A549 (cell line): ENCODE measurements at regions not wholly inside any gene's neighbourhood (a gene's known extent, or its start where the extent isn't known, plus 50 kb on each side); places are given as distances from the start of the nearest gene placed in this dataset.

ENCODE experiments used
- ATAC-seq, 2 experiments: fragments of 200-7000 bp in 1 of 2; fragments of >200 bp in 1 of 2; cut with Nextera tagmentation in 1 of 2; cut with Tn5 transposase in 1 of 2; 3 replicates each; pipeline versions ENCODE4 v1.8.0 to v1.9.1; 2018 to 2020; ENCODE audit warnings: mild to moderate bottlenecking in 1 of 2, moderate library complexity in 1 of 2
- CTCF ChIA-PET: fragments of 300-600 bp; sonication (Branson Sonifier 250); formaldehyde crosslinking; extraction: SDS; loops from one replicate; lab custom pipeline; 2021; ENCODE audit warnings: antibody characterized with exemption, inconsistent platforms; lab: Yijun Ruan, JAX
- POLR2A ChIA-PET: fragments of 350-600 bp; formaldehyde crosslinking; extraction: SDS; loops from one replicate; lab custom pipeline; 2021; ENCODE audit warnings: antibody characterized with exemption, inconsistent platforms; lab: Yijun Ruan, JAX
- DNase-seq, 2 experiments: peaks; one replicate each; pipeline versions ENCODE4 v3.0.0 to v3.0.0-alpha.2; 2011 to 2016; ENCODE audit warnings: low read depth in 1 of 2, low spot score in 1 of 2
- FAIRE-seq: peaks from 2 replicates; lab custom pipeline; 2011; peaks lifted over from hg19 to GRCh38; lab: Jason Lieb, UNC
- H3K27ac ChIP-seq, 2 experiments: fragments of >200 bp; sonication (Bioruptor Twin); formaldehyde crosslinking; 3 replicates each; pipeline ENCODE4 v1.5.1; 2016 to 2017
- H3K4me1 ChIP-seq: fragments of >200 bp; sonication (Bioruptor Twin); formaldehyde crosslinking; 3 replicates; pipeline ENCODE4 v1.6.1; 2016
- H3K4me2 ChIP-seq: fragments of >200 bp; sonication (Bioruptor Twin); formaldehyde crosslinking; 3 replicates; pipeline ENCODE4 v1.6.1; 2016
- H3K4me3 ChIP-seq: fragments of >200 bp; sonication (Bioruptor Twin); formaldehyde crosslinking; 3 replicates; pipeline ENCODE4 v1.5.1; 2016
- H3K9me3 ChIP-seq: fragments of >200 bp; sonication (Bioruptor Twin); formaldehyde crosslinking; 3 replicates; pipeline ENCODE4 v1.6.1; 2016
- ATOH8 ChIP-seq: fragments of 250-450 bp; sonication (Bioruptor Pico); IDR thresholded peaks from 2 replicates; pipeline ENCODE4 v1.5.0; 2020; ENCODE audit warnings: low read depth, mild to moderate bottlenecking, moderate library complexity
- BCL3 ChIP-seq: fragments of >200 bp; sonication (Bioruptor Twin); formaldehyde crosslinking; IDR thresholded peaks from 3 replicates; pipeline ENCODE4 v1.6.1; 2016
- E2F6 ChIP-seq: IDR thresholded peaks from 2 replicates; pipeline ENCODE4 v1.6.1; 2012; ENCODE audit warnings: low read depth, borderline replicate concordance
- ELK1 ChIP-seq: fragments of 150-350 bp; IDR thresholded peaks from 2 replicates; pipeline ENCODE4 v1.6.1; 2014; ENCODE audit warnings: low read depth, mild to moderate bottlenecking, low read length
- EP300 ChIP-seq, 2 experiments: fragments of >200 bp; sonication (Bioruptor Twin); formaldehyde crosslinking; IDR thresholded peaks; 2 replicates in 1 of 2; 3 replicates in 1 of 2; pipeline ENCODE4 v1.6.1; 2016 to 2017
- FOSL2 ChIP-seq, 2 experiments: fragments of 450-650 bp in 1 of 2; fragments of >200 bp in 1 of 2; sonication (Bioruptor Twin) in 1 of 2; formaldehyde crosslinking; IDR thresholded peaks; 2 replicates each; pipeline versions ENCODE4 v1.5.0 to v1.6.1; 2016 to 2020; ENCODE audit warnings: mild to moderate bottlenecking in 1 of 2, moderate library complexity in 1 of 2
- HES2 ChIP-seq: fragments of >200 bp; sonication (Bioruptor Twin); formaldehyde crosslinking; IDR thresholded peaks from 2 replicates; pipeline ENCODE4 v1.6.1; 2016
- HOXB13 ChIP-seq: fragments of 250-450 bp; sonication (Bioruptor Pico); IDR thresholded peaks from 2 replicates; pipeline ENCODE4 v1.5.0; 2020; ENCODE audit warnings: low read depth, mild to moderate bottlenecking, moderate library complexity
- MAFK ChIP-seq: fragments of 450-650 bp; IDR thresholded peaks from 2 replicates; pipeline ENCODE4 v1.6.1; 2014; ENCODE audit not compliant: partially characterized antibody
- NR3C1 ChIP-seq: fragments of >200 bp; sonication (Bioruptor Twin); formaldehyde crosslinking; IDR thresholded peaks from 3 replicates; pipeline ENCODE4 v1.6.1; 2017
- POLR2AphosphoS2 ChIP-seq: conservative IDR thresholded peaks from 2 replicates; pipeline ENCODE4 v1.6.1; 2012; ENCODE audit warnings: low read length, improper control_type of control experiment, inconsistent platforms
- RAD21 ChIP-seq, 2 experiments: fragments of >200 bp in 1 of 2; sonication (Bioruptor Twin) in 1 of 2; formaldehyde crosslinking in 1 of 2; IDR thresholded peaks in 1 of 2; conservative IDR thresholded peaks in 1 of 2; 2 replicates in 1 of 2; 3 replicates in 1 of 2; pipeline ENCODE4 v1.6.1; 2012 to 2018; ENCODE audit warnings: inconsistent platforms in 1 of 2
- RFX5 ChIP-seq: fragments of 450-650 bp; IDR thresholded peaks from 2 replicates; pipeline ENCODE4 v1.7.1; 2014; ENCODE audit warnings: antibody characterized with exemption, mild to moderate bottlenecking, moderate library complexity
- SREBF2 ChIP-seq: fragments of 450-650 bp; IDR thresholded peaks from 2 replicates; pipeline ENCODE4 v1.6.1; 2014; ENCODE audit warnings: mild to moderate bottlenecking, moderate library complexity
- TFCP2L1 ChIP-seq: fragments of 250-450 bp; sonication (Bioruptor Pico); IDR thresholded peaks from 2 replicates; pipeline ENCODE4 v1.5.0; 2021; ENCODE audit warnings: mild to moderate bottlenecking
- TP53 ChIP-seq: fragments of 250-450 bp; sonication (Bioruptor Pico); IDR thresholded peaks from 2 replicates; pipeline ENCODE4 v1.5.0; 2021; ENCODE audit warnings: mild to moderate bottlenecking, moderate library complexity
- ZC3H11A ChIP-seq: fragments of 450-650 bp; IDR thresholded peaks from 2 replicates; pipeline ENCODE4 v1.6.1; 2014; ENCODE audit warnings: antibody characterized with exemption, mild to moderate bottlenecking
- ZFP36 ChIP-seq: fragments of 450-650 bp; IDR thresholded peaks from 2 replicates; pipeline ENCODE4 v1.6.1; 2014; ENCODE audit warnings: borderline replicate concordance; ENCODE audit not compliant: partially characterized antibody
- WGBS: methylation state at CpG from one replicate; pipeline ENCODE4 v1.1.6; 2017; ENCODE audit errors: missing lambda C conversion rate; 5-methylcytosine and 5-hydroxymethylcytosine counted together

- TF ChIP-seq RFX5 (no peak), NR3C1 (no peak)
- FAIRE-seq = no peak
- H3K9me3 ChIP-seq = no peaks in the 10 kb centered on the region
- no peak overlapping the region for H3K27ac ChIP-seq
- H3K4me1 ChIP-seq = no peaks in the 10 kb centered on the region
- ATAC-seq = no peak
- POLR2A ChIA-PET = no interaction called here
- no peak overlapping the region for H3K4me3 ChIP-seq
- no peak for DNase-seq
- no peak overlapping the region for H3K4me2 ChIP-seq
- CTCF ChIA-PET = no interaction called here
- 6% methylated on average over 2 of the region's 2 CpGs for WGBS
Observed at GRCh38 chr1:198397208-198397808, 143.2 kb downstream of the ATP6V1G3 start.

- CTCF ChIA-PET = interaction anchor here (1.0 to 1.1 kb wide), 3 partner anchors 12 to 227 kb away, joined by 3 to 4 read pairs (median 4); no protein-coding TSS in a partner anchor
- no peak for ATAC-seq
- Histone ChIP-seq H3K4me2 (no peak overlapping the region), H3K4me3 (no peak overlapping the region), H3K27ac (no peak overlapping the region), H3K4me1 (no peaks in the 10 kb centered on the region), H3K9me3 (no peaks in the 10 kb centered on the region)
- FAIRE-seq = no peak
- POLR2A ChIA-PET = no interaction called here
- no peak for DNase-seq
- no peak for TF ChIP-seq NR3C1
- TF ChIP-seq POLR2AphosphoS2 = no peak
- no peak for TF ChIP-seq ZC3H11A
- no peak for TF ChIP-seq ELK1
- no peak for TF ChIP-seq TFCP2L1
- TF ChIP-seq MAFK = no peak
- no peak for TF ChIP-seq FOSL2 (IDR thresholded peaks at IDR 0.05)
- TF ChIP-seq FOSL2 (CRISPR knock-in tag; IDR thresholded peaks at IDR 0.05) = no peak
- no peak for TF ChIP-seq SREBF2
- TF ChIP-seq EP300 (IDR thresholded peaks at IDR 0.05) = no peak
- no peak for TF ChIP-seq HOXB13 (CRISPR knock-in tag)
- no peak for TF ChIP-seq BCL3
- no peak for TF ChIP-seq RAD21 (conservative IDR thresholded peaks at IDR 0.05 in 1 of 2, IDR thresholded peaks at IDR 0.05 in 1 of 2)
- TF ChIP-seq HES2 = no peak
- no peak for TF ChIP-seq ATOH8
- no peak for TF ChIP-seq ZFP36
- no peak for TF ChIP-seq E2F6
- WGBS = 67% methylated on average over 10 of the region's 10 CpGs
Observed at GRCh38 chr1:198391393-198392020, 149.0 kb downstream of the ATP6V1G3 start.

GRCh38 chr1:198387587-198387986 is 152.9 kb downstream of the ATP6V1G3 start:
- ChIA-PET POLR2A (no interaction called here), CTCF (interaction anchor here (0.6 to 1.3 kb wide), 2 partner anchors 651 to 773 kb away, joined by 3 to 4 read pairs; no protein-coding TSS in a partner anchor)
- DNase-seq (no peak), FAIRE-seq (no peak), ATAC-seq (no peak)
- no peaks in the 10 kb centered on the region for H3K4me1 ChIP-seq
- H3K4me3 ChIP-seq = no peak overlapping the region
- TF ChIP-seq ZFP36 (no peak), TP53 (no peak)
- no peak overlapping the region for H3K27ac ChIP-seq
- no peaks in the 10 kb centered on the region for H3K9me3 ChIP-seq
- no peak overlapping the region for H3K4me2 ChIP-seq
- 60% methylated on average over 3 of the region's 3 CpGs for WGBS
